ENCODE measurements at regions not wholly inside any gene's neighbourhood (a gene's known extent, or its start where the extent isn't known, plus 50 kb on each side); places are given as distances from the start of the nearest gene placed in this dataset.

DNA sequence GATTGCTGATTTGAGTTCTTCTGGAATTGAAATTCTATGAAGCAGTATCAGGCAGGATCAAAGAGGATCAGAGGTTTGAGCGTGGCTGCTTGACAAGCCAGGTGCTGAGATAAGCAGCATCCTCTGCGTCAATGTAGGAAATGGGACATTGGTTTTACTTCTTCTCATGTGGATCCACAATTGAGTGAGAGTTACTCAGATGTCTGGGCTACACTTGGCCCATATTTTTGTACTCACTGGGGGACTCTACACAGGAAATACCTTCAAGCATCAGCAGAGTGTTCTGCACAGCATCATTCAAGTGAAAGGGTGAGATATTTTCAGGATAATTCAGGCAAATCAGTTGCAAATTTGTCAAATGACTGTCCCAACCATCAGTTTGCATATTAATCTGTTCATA, 613.9 kb upstream of the ARID1B start:
- Histone ChIP-seq H3K4me1 (peaks cover 0 to 46% (median 32%) of the 10 kb centered on the region in 4 donors), H3K4me3 (no peak overlapping the region), H3K27ac (no peak overlapping the region), H3K36me3 (no peaks in the 10 kb centered on the region), H3K27me3 (no peaks in the 10 kb centered on the region), H3K9me3 (no peaks in the 10 kb centered on the region)
- whole genome bisulfite sequencing, 2 donors: 58 to 85% methylated on average over 2 of the region's 2 CpGs
- TF ChIP-seq POLR2A (IDR thresholded peaks at IDR 0.05): no peak
- TF ChIP-seq EP300 (IDR thresholded peaks at IDR 0.05): no peak
- no peak for TF ChIP-seq POLR2AphosphoS5 (IDR thresholded peaks at IDR 0.05)
- TF ChIP-seq, protein P1, sequence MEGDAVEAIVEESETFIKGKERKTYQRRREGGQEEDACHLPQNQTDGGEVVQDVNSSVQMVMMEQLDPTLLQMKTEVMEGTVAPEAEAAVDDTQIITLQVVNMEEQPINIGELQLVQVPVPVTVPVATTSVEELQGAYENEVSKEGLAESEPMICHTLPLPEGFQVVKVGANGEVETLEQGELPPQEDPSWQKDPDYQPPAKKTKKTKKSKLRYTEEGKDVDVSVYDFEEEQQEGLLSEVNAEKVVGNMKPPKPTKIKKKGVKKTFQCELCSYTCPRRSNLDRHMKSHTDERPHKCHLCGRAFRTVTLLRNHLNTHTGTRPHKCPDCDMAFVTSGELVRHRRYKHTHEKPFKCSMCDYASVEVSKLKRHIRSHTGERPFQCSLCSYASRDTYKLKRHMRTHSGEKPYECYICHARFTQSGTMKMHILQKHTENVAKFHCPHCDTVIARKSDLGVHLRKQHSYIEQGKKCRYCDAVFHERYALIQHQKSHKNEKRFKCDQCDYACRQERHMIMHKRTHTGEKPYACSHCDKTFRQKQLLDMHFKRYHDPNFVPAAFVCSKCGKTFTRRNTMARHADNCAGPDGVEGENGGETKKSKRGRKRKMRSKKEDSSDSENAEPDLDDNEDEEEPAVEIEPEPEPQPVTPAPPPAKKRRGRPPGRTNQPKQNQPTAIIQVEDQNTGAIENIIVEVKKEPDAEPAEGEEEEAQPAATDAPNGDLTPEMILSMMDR (IDR thresholded peaks at IDR 0.05): no peak
- no peak for DNase-seq
- intact Hi-C loops (cut with DNase I): loop anchor here (10.0 kb wide), 1 partner anchor 179 kb away; no protein-coding TSS in a partner anchor

DNA sequence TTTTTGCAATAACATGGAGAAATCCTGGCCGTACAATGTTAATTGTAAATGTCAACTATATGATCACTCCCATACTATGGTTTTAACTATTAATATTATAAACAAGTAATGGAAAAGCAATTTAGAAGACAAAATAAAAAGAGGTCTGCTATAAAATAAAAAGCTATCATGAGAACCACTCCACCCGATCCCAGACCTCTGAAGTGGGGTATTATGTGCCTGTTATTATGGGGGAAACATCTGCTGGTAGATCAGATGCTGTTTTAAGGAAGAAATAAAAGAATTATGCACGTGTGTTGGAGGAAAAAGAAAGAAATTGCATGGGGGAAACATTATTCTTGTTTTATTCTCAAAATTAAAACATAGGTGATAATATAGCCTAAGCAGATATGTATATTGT, 615.7 kb upstream of the ARID1B start:
- DNase-seq: no peak
- intact Hi-C loops (cut with DNase I): loop anchor here (10.0 kb wide), 1 partner anchor 177 kb away; no protein-coding TSS in a partner anchor
- peaks cover 0 to 31% (median 21%) of the 10 kb centered on the region in 4 donors for H3K4me1 ChIP-seq
- H3K9me3 ChIP-seq: no peaks in the 10 kb centered on the region
- WGBS, 2 donors: 61 to 76% methylated on average over 3 of the region's 3 CpGs
- TF ChIP-seq, protein P1 (IDR thresholded peaks at IDR 0.05): no peak
- no peak for TF ChIP-seq POLR2AphosphoS5 (IDR thresholded peaks at IDR 0.05)
- TF ChIP-seq EP300 (IDR thresholded peaks at IDR 0.05): no peak
- no peak for TF ChIP-seq POLR2A (IDR thresholded peaks at IDR 0.05)
- no peak overlapping the region for H3K27ac ChIP-seq
- no peak overlapping the region for H3K4me3 ChIP-seq
- H3K36me3 ChIP-seq: no peaks in the 10 kb centered on the region
- no peaks in the 10 kb centered on the region for H3K27me3 ChIP-seq

DNA sequence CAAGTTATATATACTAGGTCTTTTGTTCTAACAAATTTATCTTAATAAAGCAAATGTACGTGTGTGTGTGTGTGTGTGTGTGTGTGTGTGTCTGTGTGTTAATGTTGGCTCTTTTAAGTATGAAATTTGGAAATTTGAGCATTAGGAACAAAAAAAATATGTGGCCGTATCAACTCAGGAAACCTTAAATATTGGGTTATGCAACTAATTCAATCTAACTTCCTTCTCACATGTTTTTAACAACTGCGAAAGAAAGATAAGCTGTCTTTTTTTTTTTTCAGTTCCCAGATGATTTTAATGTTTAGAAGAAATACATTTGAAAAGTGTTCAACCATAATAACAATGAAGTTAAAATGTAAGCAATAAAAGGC, 616.4 kb upstream of the ARID1B start:
- DNase-seq: no peak
- no peak overlapping the region for H3K27ac ChIP-seq
- TF ChIP-seq POLR2AphosphoS5 (IDR thresholded peaks at IDR 0.05): no peak
- TF ChIP-seq EP300 (IDR thresholded peaks at IDR 0.05): no peak
- TF ChIP-seq, protein P1 (IDR thresholded peaks at IDR 0.05): no peak
- TF ChIP-seq POLR2A (IDR thresholded peaks at IDR 0.05): no peak
- intact Hi-C loops (cut with DNase I): loop anchor here (10.0 kb wide), 1 partner anchor 176 kb away; no protein-coding TSS in a partner anchor
- H3K9me3 ChIP-seq: no peaks in the 10 kb centered on the region
- peaks cover 0 to 24% (median 17%) of the 10 kb centered on the region in 4 donors for H3K4me1 ChIP-seq
- H3K4me3 ChIP-seq: no peak overlapping the region
- 53 to 75% methylated on average over 3 of the region's 3 CpGs for WGBS, 2 donors
- no peaks in the 10 kb centered on the region for H3K27me3 ChIP-seq
- H3K36me3 ChIP-seq: no peaks in the 10 kb centered on the region

DNA sequence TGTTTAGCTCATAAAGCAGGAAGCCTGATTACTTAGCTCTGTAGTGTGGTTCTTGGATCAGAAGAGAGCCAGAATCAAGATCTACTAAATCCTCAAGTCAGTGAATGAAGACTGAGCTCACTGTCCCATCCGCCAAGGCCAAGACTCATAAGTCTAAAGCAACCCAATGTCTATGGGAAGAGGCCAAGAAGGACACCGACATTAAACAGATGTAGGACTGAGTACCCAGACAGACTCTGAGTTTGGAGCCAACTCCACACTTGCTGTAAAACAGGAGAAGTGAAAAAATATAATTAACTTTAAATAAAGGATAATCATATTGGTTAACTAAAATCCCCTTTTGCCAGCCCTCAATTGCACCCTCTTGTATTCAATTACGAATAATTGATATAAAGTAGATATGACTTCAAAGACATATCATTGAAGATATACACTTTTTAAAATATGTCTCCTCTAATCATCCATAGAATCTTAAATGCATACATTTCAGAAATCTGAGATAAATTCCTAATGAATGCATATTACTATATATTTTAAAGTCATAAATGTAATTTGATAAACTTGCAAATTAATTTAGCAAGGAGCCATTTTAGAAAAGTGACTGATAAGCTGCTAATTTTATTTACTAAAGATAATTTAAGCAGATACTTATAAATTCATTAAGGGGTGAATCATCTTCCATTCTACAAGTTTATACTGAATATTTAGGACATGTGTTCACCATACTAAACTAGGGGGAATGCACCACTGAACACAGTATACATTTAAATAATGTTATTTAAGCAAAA, 617.0 kb upstream of the ARID1B start:
- Histone ChIP-seq H3K4me1 (peaks cover 0 to 21% (median 14%) of the 10 kb centered on the region in 4 donors), H3K36me3 (no peaks in the 10 kb centered on the region), H3K4me3 (no peak overlapping the region), H3K27ac (no peak overlapping the region), H3K27me3 (no peaks in the 10 kb centered on the region), H3K9me3 (no peaks in the 10 kb centered on the region)
- intact Hi-C loops (cut with DNase I): loop anchor here (10.0 kb wide), 1 partner anchor 175 kb away; no protein-coding TSS in a partner anchor
- TF ChIP-seq, protein P1 (IDR thresholded peaks at IDR 0.05): no peak
- peak in 2 of 4 donors; percentile 58 to 71 for TF ChIP-seq POLR2AphosphoS5 (IDR thresholded peaks at IDR 0.05)
- 94% methylated on average over 3 of the region's 3 CpGs for WGBS, 2 donors
- no peak for DNase-seq

Data from sigmoid colon (tissue), 6 donors.